ENCODE measurements at regions not wholly inside any gene's neighbourhood (a gene's known extent, or its start where the extent isn't known, plus 50 kb on each side); places are given as distances from the start of the nearest gene placed in this dataset.

DNA sequence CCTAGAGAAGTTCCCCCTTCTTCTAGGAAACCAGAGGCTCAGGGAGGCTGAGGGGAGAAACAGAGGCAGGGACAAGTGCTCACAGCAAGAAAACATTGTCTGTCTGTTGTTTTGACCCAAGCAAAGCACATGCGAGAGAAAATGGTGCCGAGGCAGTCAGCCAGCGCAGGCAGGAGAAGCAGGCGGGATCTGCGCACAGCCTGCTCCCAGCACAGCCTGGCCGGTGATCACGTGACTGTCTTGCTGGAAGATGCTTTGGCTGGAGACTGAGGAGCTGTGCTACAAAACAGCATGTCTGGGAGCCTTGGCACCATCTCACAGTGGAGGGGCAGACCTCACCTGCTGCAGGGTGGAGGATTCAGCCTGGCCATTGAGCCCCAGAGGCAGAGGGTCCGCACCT, 93.7 kb upstream of the MYCN start:
- Histone ChIP-seq H3K14ac (ENCODE audit: insufficient read length) (no peak overlapping the region), H2BK12ac (ENCODE audit: low read depth, low read length) (no peak overlapping the region), H3K4me1 (replicated peaks in 1 of 4; ENCODE audit: control insufficient read depth in 3 of 4, insufficient read depth in 4 of 4, low read length in 3 of 4) (peaks cover 0 to 4% (median 1%) of the 10 kb centered on the region in 4 experiments; a peak in 5 of 7 replicates), H3K79me1 (ENCODE audit: low read depth, low read length) (no peaks in the 10 kb centered on the region), H3K79me2 (ENCODE audit: control insufficient read depth in 1 of 2, insufficient read depth in 2 of 2, low read length in 2 of 2) (no peaks in the 10 kb centered on the region), H2BK5ac (ENCODE audit: low read depth, low read length) (no peak overlapping the region), H3K4me3 (ENCODE audit: extremely low read depth in 1 of 4, insufficient read depth in 2 of 4, low read depth in 3 of 4, low read length in 4 of 4) (no peak overlapping the region), H3K9ac (replicated peaks in 1 of 4; ENCODE audit: extremely low read depth in 1 of 4, low read depth in 3 of 4, low read length in 3 of 4) (no peak overlapping the region), H3K4ac (replicated peaks; ENCODE audit: insufficient read length, low read depth, low read length) (no peak overlapping the region), H4K5ac (ENCODE audit: insufficient read length, low read depth, low read length) (no peak overlapping the region), H4K20me1 (replicated peaks in 1 of 2; ENCODE audit: control insufficient read depth in 1 of 2, insufficient read depth in 2 of 2, low read length in 2 of 2) (no peaks in the 10 kb centered on the region), H3K36me3 (ENCODE audit: control insufficient read depth in 2 of 4, insufficient read depth in 4 of 4, low read length in 3 of 4) (no peaks in the 10 kb centered on the region), H3K23ac (ENCODE audit: insufficient read length) (no peak overlapping the region), H4K8ac (ENCODE audit: extremely low read depth, insufficient read depth, low read length) (no peak overlapping the region), H3K18ac (ENCODE audit: extremely low read depth, low read length) (no peak overlapping the region), H3K27me3 (replicated peaks in 1 of 4; ENCODE audit: control insufficient read depth in 3 of 4, extremely low read depth in 1 of 4, insufficient read depth in 3 of 4, low read length in 3 of 4) (no peaks in the 10 kb centered on the region), H2AFZ (ENCODE audit: low read length) (no peak overlapping the region; the same call in 1 of the 2 replicates), H2BK20ac (ENCODE audit: low read length) (no peak overlapping the region; the same call in 1 of the 2 replicates), H2BK15ac (ENCODE audit: low read length) (no peak overlapping the region), H2AK5ac (ENCODE audit: low read depth, low read length) (no peak overlapping the region), H3K4me2 (ENCODE audit: insufficient read depth in 1 of 2, low read depth in 2 of 2, low read length in 2 of 2) (no peak overlapping the region), H3K9me3 (ENCODE audit: insufficient read depth in 2 of 2, low read depth in 1 of 2, low read length in 1 of 2) (no peaks in the 10 kb centered on the region), H3K27ac (ENCODE audit: low read depth, low read length) (no peak overlapping the region), H3K56ac (replicated peaks; ENCODE audit: insufficient read length, low read depth, low read length) (no peak overlapping the region), H3K23me2 (ENCODE audit: low read depth, low read length) (no peaks in the 10 kb centered on the region), H4K91ac (replicated peaks; ENCODE audit: insufficient read length, low read length) (no peak overlapping the region), H2BK120ac (replicated peaks; ENCODE audit: low read depth, low read length) (no peak overlapping the region)
- POLR2A ChIA-PET (ENCODE audit: partially characterized antibody) = no interaction called here
- no peak for TF ChIP-seq ASH2L (IDR thresholded peaks at IDR 0.05; ENCODE audit: low read length)
- no peak for TF ChIP-seq EGR1 (IDR thresholded peaks at IDR 0.05; ENCODE audit: borderline replicate concordance, low read depth, low read length)
- TF ChIP-seq FOSL1 (IDR thresholded peaks at IDR 0.05; ENCODE audit: insufficient read depth, low read depth, low read length) = no peak
- TF ChIP-seq RXRA (IDR thresholded peaks at IDR 0.05; ENCODE audit: insufficient read depth, low read depth, low read length) = no peak
- TF ChIP-seq SUZ12 (IDR thresholded peaks at IDR 0.05; ENCODE audit: low read length) = no peak
- TF ChIP-seq KDM5A (IDR thresholded peaks at IDR 0.05; ENCODE audit: low read length) = no peak
- TF ChIP-seq POLR2AphosphoS5 (IDR thresholded peaks at IDR 0.05; ENCODE audit: low read depth, low read length) = no peak
- no peak for TF ChIP-seq HDAC6 (IDR thresholded peaks at IDR 0.05; ENCODE audit: low read depth, low read length)
- TF ChIP-seq, protein P1, sequence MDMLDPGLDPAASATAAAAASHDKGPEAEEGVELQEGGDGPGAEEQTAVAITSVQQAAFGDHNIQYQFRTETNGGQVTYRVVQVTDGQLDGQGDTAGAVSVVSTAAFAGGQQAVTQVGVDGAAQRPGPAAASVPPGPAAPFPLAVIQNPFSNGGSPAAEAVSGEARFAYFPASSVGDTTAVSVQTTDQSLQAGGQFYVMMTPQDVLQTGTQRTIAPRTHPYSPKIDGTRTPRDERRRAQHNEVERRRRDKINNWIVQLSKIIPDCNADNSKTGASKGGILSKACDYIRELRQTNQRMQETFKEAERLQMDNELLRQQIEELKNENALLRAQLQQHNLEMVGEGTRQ (IDR thresholded peaks at IDR 0.05; ENCODE audit: low read length) = no peak
- TF ChIP-seq KDM1A (IDR thresholded peaks at IDR 0.05; ENCODE audit: borderline replicate concordance, low read length) = no peak
- DNase-seq (ENCODE audit: low read depth in 1 of 2, low spot score in 2 of 2) (no peak), FAIRE-seq (no peak)
- 91% methylated on average over 8 of the region's 8 CpGs; no CpG with 5 or more reads in 1 of the 2 experiments for WGBS, 2 experiments (ENCODE audit: extremely low coverage in 1 of 2, insufficient coverage in 1 of 2, insufficient read length in 1 of 2, insufficient replicate concordance in 2 of 2, low coverage in 1 of 2, low lambda C conversion rate in 2 of 2, missing lambda C conversion rate in 1 of 2)
- CTCF ChIA-PET (ENCODE audit: partially characterized antibody) = interaction anchor here (1.0 to 1.9 kb wide), 2 partner anchors 14 to 49 kb away, joined by 6 to 7 read pairs; no protein-coding TSS in a partner anchor
